HG02571 (cell line): ENCODE measurements at regions not wholly inside any gene's neighbourhood (a gene's known extent, or its start where the extent isn't known, plus 50 kb on each side); places are given as distances from the start of the nearest gene placed in this dataset.

Experiments used
- ATAC-seq: cut with Tn5 transposase; IDR thresholded peaks from one replicate; pipeline ENCODE4 v1.9.1; 2021; ENCODE audit warnings: mild to moderate bottlenecking, moderate library complexity; ENCODE audit not compliant: unreplicated experiment

DNA sequence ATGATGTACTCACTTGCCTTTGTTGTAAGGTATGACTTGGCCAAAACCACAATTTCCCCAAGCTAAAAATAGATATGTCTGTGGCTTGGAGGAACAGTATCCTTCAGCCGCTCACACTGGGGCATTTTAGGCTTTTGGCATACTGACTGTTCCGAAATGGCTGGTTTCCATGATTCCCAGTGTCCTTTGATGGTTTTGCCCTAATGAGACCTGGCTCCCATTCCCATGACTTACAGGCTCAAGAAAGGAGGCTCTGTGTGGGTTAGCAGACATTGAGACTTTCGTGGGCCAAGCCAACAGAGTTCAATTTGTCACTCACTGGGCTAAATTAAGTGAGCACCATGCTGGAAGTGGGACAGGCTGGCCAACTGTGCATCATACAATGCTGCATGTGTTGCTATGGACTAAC lies 150.6 kb downstream of the CEP135 start:
- ATAC-seq = no peak

DNA sequence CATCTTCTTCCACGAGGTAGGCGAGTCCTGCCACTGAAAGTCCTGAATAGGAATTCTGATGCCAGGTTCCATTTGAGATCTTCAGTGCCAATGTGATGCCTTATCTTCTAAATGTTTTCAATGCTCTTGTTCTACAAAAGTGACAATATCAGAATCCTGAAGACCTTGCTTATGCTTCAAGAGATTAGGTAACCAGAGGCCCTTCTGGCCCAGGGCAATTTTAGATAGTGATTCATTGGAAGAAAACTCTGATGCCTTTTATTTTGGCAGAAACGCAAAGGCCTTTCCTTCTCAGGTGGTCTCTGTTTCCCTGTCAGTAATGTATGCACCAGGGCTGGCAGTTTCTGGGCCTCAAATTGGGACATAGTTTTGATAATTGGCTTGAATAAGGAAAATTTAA lies 144.8 kb downstream of the CEP135 start:
- ATAC-seq = no peak

DNA sequence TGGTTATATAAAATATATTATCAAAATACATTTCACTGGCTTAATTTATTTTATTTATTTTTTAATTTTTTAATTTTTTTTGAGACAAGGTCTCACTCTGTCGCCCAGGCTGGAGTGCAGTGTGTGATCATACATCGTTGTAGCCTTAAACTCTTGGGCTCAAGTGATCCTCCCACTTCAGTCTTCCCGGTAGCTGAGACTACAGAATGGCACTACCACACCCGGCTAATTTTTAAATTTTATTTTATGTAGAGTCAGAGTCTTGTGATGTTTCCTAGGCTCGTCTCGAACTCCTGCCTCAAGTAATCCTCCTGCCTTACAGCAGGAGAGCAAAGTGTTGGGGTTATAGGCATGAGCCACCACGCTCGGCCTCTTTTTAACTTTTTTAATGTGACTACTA lies 143.8 kb downstream of the CEP135 start:
- no peak for ATAC-seq

DNA sequence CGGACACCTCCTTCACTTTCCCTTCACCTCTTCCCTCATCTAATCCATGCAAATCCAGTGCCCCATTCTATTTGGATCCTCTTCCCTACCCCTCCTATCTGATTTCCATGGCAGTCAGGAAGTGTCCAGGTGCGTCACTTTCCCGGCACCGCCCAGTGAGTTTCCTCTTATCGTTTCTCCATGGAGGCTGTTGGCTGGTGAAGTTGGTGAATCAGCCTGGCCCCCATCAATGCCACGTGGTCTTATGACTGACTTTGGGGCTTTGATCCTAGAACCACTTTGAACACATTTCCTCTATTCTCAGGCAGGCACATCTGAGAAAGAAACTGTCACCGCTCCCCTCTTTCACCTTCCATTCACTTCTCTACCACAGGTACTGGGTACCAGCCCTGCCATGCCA lies 137.8 kb downstream of the CEP135 start:
- no peak for ATAC-seq

DNA sequence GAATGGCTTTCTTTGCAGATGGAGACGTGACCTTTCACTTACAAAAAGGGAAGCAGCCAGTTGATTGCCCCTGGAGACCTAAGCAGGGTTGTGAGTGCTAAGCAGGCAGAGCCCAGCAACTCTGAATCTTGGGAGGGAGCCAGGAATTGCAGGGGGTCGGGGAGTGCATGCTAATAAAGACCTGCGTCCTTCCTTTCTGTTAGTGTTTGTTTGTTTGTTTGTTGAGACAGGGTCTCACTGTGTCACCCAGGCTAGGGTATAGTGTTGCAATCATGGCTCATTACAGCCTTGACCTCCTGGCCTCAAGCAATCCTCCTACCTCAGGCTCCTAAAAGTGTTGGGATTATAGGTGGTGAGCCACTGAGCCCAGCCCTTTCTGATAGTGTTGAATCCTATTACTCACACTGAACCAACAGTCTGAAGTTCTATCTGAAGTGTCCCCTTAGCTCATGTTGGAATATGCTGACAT lies 137.4 kb downstream of the CEP135 start:
- ATAC-seq = no peak

DNA sequence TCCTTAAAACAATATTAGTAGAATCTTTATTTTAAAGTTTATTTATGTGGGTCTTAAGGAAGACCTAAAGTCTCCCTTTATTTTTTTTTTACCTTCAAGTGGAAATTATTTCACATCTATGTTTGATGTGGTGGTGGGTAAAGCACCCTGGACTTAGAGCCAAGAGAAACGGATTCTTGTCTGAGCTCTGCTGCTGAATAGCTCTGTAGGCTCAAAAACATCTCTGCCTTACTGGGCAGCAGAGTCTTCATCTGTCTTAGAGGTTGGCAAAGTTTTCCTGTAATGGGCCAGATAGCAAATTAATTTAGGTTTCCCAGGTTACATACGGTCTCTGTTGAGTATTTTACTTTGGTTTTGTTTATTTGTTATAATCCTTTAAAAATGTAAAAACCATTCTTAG lies 136.5 kb downstream of the CEP135 start:
- no peak for ATAC-seq

DNA sequence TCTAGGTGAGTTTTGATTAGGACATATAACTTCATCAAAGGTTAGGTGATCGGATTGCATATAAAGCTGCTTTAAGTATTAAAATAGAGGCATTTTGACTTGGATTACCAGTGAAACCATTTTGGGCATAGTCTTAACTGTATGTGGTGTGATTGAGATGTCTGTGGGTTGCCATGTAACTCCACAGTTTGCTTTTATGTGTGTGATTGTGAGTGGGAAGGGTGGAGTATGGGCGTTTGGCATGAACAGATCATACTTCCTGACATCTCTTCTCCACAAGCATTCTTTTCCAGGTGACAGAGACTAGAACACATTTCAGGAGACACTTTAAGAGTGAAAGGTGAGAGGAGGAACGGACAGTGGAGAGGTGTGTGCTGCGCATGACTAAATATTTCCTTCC lies 136.1 kb downstream of the CEP135 start:
- ATAC-seq = no peak
